Thyroid gland (tissue), 4 donors: ENCODE measurements at regions not wholly inside any gene's neighbourhood (a gene's known extent, or its start where the extent isn't known, plus 50 kb on each side); places are given as distances from the start of the nearest gene placed in this dataset.

ENCODE experiments used
- DNase-seq, 2 donors: peaks; one replicate each; pipeline ENCODE4 v3.0.0-alpha.2; 2019
- H3K27ac ChIP-seq, 3 donors: fragments of 200-600 bp; sonication (generic); 1 replicate in 2 of 3; 2 replicates in 1 of 3; pipeline ENCODE4 v1.5.1; 2016 to 2019; ENCODE audit warnings: mild to moderate bottlenecking in 1 of 3, moderate library complexity in 1 of 3
- H3K27me3 ChIP-seq: fragments of 200-600 bp; sonication (generic); one replicate; pipeline ENCODE4 v1.5.1; 2019
- H3K36me3 ChIP-seq, 2 donors: fragments of 200-600 bp; sonication (generic); one replicate each; pipeline ENCODE4 v1.5.1; 2016 to 2019
- H3K4me1 ChIP-seq, 2 donors: fragments of 200-600 bp; sonication (generic); one replicate each; pipeline ENCODE4 v1.5.1; 2017 to 2019
- H3K4me3 ChIP-seq, 3 donors: fragments of 200-600 bp; sonication (generic); replicated peaks in 1 of 3; 1 replicate in 2 of 3; 2 replicates in 1 of 3; pipeline ENCODE4 v1.5.1; 2016; ENCODE audit warnings: mild to moderate bottlenecking in 1 of 3
- H3K9me3 ChIP-seq: fragments of 200-600 bp; sonication (generic); one replicate; pipeline ENCODE4 v1.5.1; 2017
- CTCF ChIP-seq, 6 experiments: fragments of 200-600 bp in 3 of 6; fragments of 450-650 bp in 3 of 6; sonication (generic) in 3 of 6; IDR thresholded peaks; one replicate each; pipeline ENCODE4 v1.5.1; 2016 to 2019; ENCODE audit warnings: antibody characterized with exemption in 6 of 6, mild to moderate bottlenecking in 2 of 6, inconsistent platforms in 1 of 6, moderate library complexity in 1 of 6
- POLR2A ChIP-seq, 2 donors: fragments of 450-650 bp; IDR thresholded peaks; one replicate each; pipeline ENCODE4 v1.6.1; 2017; ENCODE audit warnings: antibody characterized with exemption in 2 of 2, mild to moderate bottlenecking in 2 of 2, moderate library complexity in 1 of 2
- WGBS, 2 donors: methylation state at CpG; one replicate each; pipeline ENCODE4 v1.1.5; 2017; 5-methylcytosine and 5-hydroxymethylcytosine counted together
- intact Hi-C: fragments of 100-400 bp; cut with DNase I; formaldehyde crosslinking; loops from one replicate; pipeline ENCODE4 v1.15.1; 2023

- intact Hi-C loops, result no loop called here
- 41 to 44% methylated on average over 8 of the region's 8 CpGs for WGBS, 2 donors
- no peaks in the 10 kb centered on the region for H3K9me3 ChIP-seq
- H3K27me3 ChIP-seq, result no peaks in the 10 kb centered on the region
- no peaks in the 10 kb centered on the region for H3K4me1 ChIP-seq
- H3K4me3 ChIP-seq, result no peak overlapping the region
- TF ChIP-seq CTCF (IDR thresholded peaks at IDR 0.05) (no peak), POLR2A (IDR thresholded peaks at IDR 0.05) (no peak)
- DNase-seq, result no peak
- H3K36me3 ChIP-seq, result no peaks in the 10 kb centered on the region
- H3K27ac ChIP-seq, result no peak overlapping the region
These were observed 284.6 kb downstream of the C16orf95 start for GRCh38 chr16:87032554-87032953.

- TF ChIP-seq POLR2A (IDR thresholded peaks at IDR 0.05) (no peak), CTCF (IDR thresholded peaks at IDR 0.05) (no peak)
- H3K4me1 ChIP-seq, result no peaks in the 10 kb centered on the region
- H3K4me3 ChIP-seq, result no peak overlapping the region
- H3K9me3 ChIP-seq, result no peaks in the 10 kb centered on the region
- H3K36me3 ChIP-seq, result no peaks in the 10 kb centered on the region
- no peak overlapping the region for H3K27ac ChIP-seq
- intact Hi-C loops, result no loop called here
- DNase-seq, result no peak
- 71 to 77% methylated on average over 15 of the region's 15 CpGs for WGBS, 2 donors
- H3K27me3 ChIP-seq, result no peaks in the 10 kb centered on the region
These were observed 284.1 kb downstream of the C16orf95 start for GRCh38 chr16:87033021-87033471.

GRCh38 chr16:87033541-87034300 is 283.5 kb downstream of the C16orf95 start:
- Histone ChIP-seq H3K4me3 (no peak overlapping the region), H3K27ac (no peak overlapping the region), H3K4me1 (no peaks in the 10 kb centered on the region), H3K36me3 (no peaks in the 10 kb centered on the region), H3K9me3 (no peaks in the 10 kb centered on the region), H3K27me3 (no peaks in the 10 kb centered on the region)
- DNase-seq, result no peak
- intact Hi-C loops, result no loop called here
- 68 to 71% methylated on average over 18 of the region's 18 CpGs for WGBS, 2 donors
- no peak for TF ChIP-seq POLR2A (IDR thresholded peaks at IDR 0.05)
- TF ChIP-seq CTCF (IDR thresholded peaks at IDR 0.05), result no peak

- no peak overlapping the region for H3K27ac ChIP-seq
- 54 to 55% methylated on average over 4 of the region's 4 CpGs for WGBS, 2 donors
These were observed 282.9 kb downstream of the C16orf95 start for GRCh38 chr16:87034317-87034716.

More at GRCh38 chr16:87034317-87034716, 282.9 kb downstream of the C16orf95 start:
- Histone ChIP-seq H3K27me3 (no peaks in the 10 kb centered on the region), H3K36me3 (no peaks in the 10 kb centered on the region), H3K9me3 (no peaks in the 10 kb centered on the region), H3K4me3 (no peak overlapping the region), H3K4me1 (no peaks in the 10 kb centered on the region)
- TF ChIP-seq CTCF (IDR thresholded peaks at IDR 0.05) (no peak), POLR2A (IDR thresholded peaks at IDR 0.05) (no peak)
- no peak for DNase-seq
- intact Hi-C loops, result no loop called here
